K562 (cell line): ENCODE measurements at regions not wholly inside any gene's neighbourhood (a gene's known extent, or its start where the extent isn't known, plus 50 kb on each side); places are given as distances from the start of the nearest gene placed in this dataset.

Source experiments
- ATAC-seq: fragments of 200-7000 bp; cut with Tn5 transposase; 3 replicates; pipeline ENCODE4 v1.9.1; 2020; ENCODE audit warnings: moderate library complexity
- BruUV-seq: library from RNA; stranded (reverse); fragments of 400-500 nt; replicated peaks from 2 replicates; lab custom pipeline; 2021; lab: Mats Ljungman, UMichigan
- CTCF ChIA-PET: fragments of 300-600 bp; formaldehyde crosslinking; extraction: SDS; loops from one replicate; lab custom pipeline; 2021; ENCODE audit warnings: low intra/inter-chr PET ratio; lab: Yijun Ruan, JAX
- POLR2A ChIA-PET: fragments of 300-600, 350-650 bp; sonication (Branson Sonifier 250); formaldehyde crosslinking; extraction: SDS; loops from one replicate; lab custom pipeline; 2021; ENCODE audit warnings: antibody characterized with exemption, inconsistent platforms; lab: Yijun Ruan, JAX
- DNase-seq, 4 experiments: peaks; one replicate each; pipeline versions ENCODE4 v3.0.0 to v3.0.0-alpha.2; 2011 to 2018; ENCODE audit warnings: low spot score in 3 of 4, mixed read lengths in 3 of 4; ENCODE audit errors: extremely low read depth in 1 of 4
- FAIRE-seq: peaks from 2 replicates; lab custom pipeline; 2011; peaks lifted over from hg19 to GRCh38; lab: Jason Lieb, UNC
- H2AFZ ChIP-seq: 2 replicates; pipeline ENCODE4 v1.6.0; 2011; ENCODE audit warnings: low read depth, low read length, control low read depth, inconsistent platforms
- H3K27ac ChIP-seq: fragments of 200-600 bp; 3 replicates; pipeline ENCODE4 v1.8.0; 2011; ENCODE audit warnings: low read depth, mild to moderate bottlenecking, control low read depth, inconsistent platforms, low read length, moderate library complexity, mixed read lengths; ENCODE audit errors: extremely low read depth
- H3K27me3 ChIP-seq, 2 experiments: fragments of 300-600 bp in 1 of 2; 2 replicates in 1 of 2; 3 replicates in 1 of 2; pipeline versions ENCODE4 v1.6.0 to v1.8.0; 2011; ENCODE audit warnings: inconsistent platforms in 2 of 2, low read length in 2 of 2, mild to moderate bottlenecking in 1 of 2, mixed read lengths in 1 of 2, moderate library complexity in 1 of 2; ENCODE audit not compliant: control insufficient read depth in 2 of 2, insufficient read depth in 2 of 2
- H3K36me3 ChIP-seq: fragments of 300-600 bp; 3 replicates; pipeline ENCODE4 v1.8.0; 2011; ENCODE audit warnings: mild to moderate bottlenecking, low read length, inconsistent platforms; ENCODE audit not compliant: control insufficient read depth, insufficient read depth
- H3K4me1 ChIP-seq, 2 experiments: fragments of 200-600 bp in 1 of 2; replicated peaks in 1 of 2; 2 replicates in 1 of 2; 3 replicates in 1 of 2; pipeline versions ENCODE4 v1.5.1 to v1.8.0; 2011; ENCODE audit warnings: inconsistent platforms in 2 of 2, low read length in 2 of 2, mild to moderate bottlenecking in 1 of 2, mixed read lengths in 1 of 2, moderate library complexity in 1 of 2; ENCODE audit not compliant: control insufficient read depth in 2 of 2, insufficient read depth in 2 of 2
- H3K4me2 ChIP-seq: 2 replicates; pipeline ENCODE4 v1.6.1; 2011; ENCODE audit warnings: low read length, control low read depth, inconsistent platforms, mixed read lengths; ENCODE audit not compliant: insufficient read depth
- H3K4me3 ChIP-seq: fragments of 200-600 bp; sonication (generic), shearing (Covaris generic); 2 replicates; pipeline ENCODE4 v1.5.1; 2016; ENCODE audit warnings: control low read depth, inconsistent platforms
- H3K79me2 ChIP-seq: fragments of 200-600 bp; 3 replicates; pipeline ENCODE4 v1.8.0; 2011; ENCODE audit warnings: low read length, inconsistent platforms; ENCODE audit not compliant: control insufficient read depth, insufficient read depth
- H3K9ac ChIP-seq, 2 experiments: 2 replicates each; pipeline versions ENCODE4 v1.6.0 to v1.6.1; 2011; ENCODE audit warnings: low read depth in 2 of 2, low read length in 2 of 2, control low read depth in 1 of 2, inconsistent platforms in 1 of 2, mild to moderate bottlenecking in 1 of 2, mixed read lengths in 1 of 2; ENCODE audit not compliant: insufficient read depth in 1 of 2
- H3K9me1 ChIP-seq: one replicate; pipeline ENCODE4 v1.6.0; 2011; ENCODE audit warnings: inconsistent platforms, mild to moderate bottlenecking, low read length, moderate library complexity; ENCODE audit not compliant: control insufficient read depth, insufficient read depth
- H3K9me3 ChIP-seq: replicated peaks from 2 replicates; pipeline ENCODE4 v1.5.1; 2011; ENCODE audit warnings: low read depth, low read length, inconsistent platforms; ENCODE audit not compliant: control insufficient read depth, insufficient read depth
- H4K20me1 ChIP-seq: replicated peaks from 2 replicates; pipeline ENCODE4 v1.6.1; 2011; ENCODE audit warnings: low read length, inconsistent platforms, mixed read lengths; ENCODE audit not compliant: control insufficient read depth, insufficient read depth
- AFF4 ChIP-seq: sonication (generic); formaldehyde crosslinking; IDR thresholded peaks from 2 replicates; pipeline ENCODE4 v1.8.0; 2023; ENCODE audit warnings: mild to moderate bottlenecking, missing genetic modification reagents
- ASH1L ChIP-seq: fragments of 450-650 bp; IDR thresholded peaks from 2 replicates; pipeline ENCODE4 v1.6.1; 2018; ENCODE audit warnings: borderline replicate concordance, mild to moderate bottlenecking, low read depth; ENCODE audit not compliant: partially characterized antibody
- EWSR1 ChIP-seq: fragments of 450-650 bp; IDR thresholded peaks from 2 replicates; pipeline ENCODE4 v1.6.1; 2018; ENCODE audit warnings: borderline replicate concordance, mild to moderate bottlenecking, low read depth, moderate library complexity; ENCODE audit not compliant: partially characterized antibody
- ILK ChIP-seq: fragments of 450-650 bp; IDR thresholded peaks from 2 replicates; pipeline ENCODE4 v1.6.1; 2016; ENCODE audit warnings: missing genetic modification characterization, low read depth, mild to moderate bottlenecking, missing compliant biosample characterization, moderate library complexity, borderline replicate concordance
- MBD1 ChIP-seq: fragments of 250-450 bp; sonication (Bioruptor Pico); IDR thresholded peaks from 2 replicates; pipeline ENCODE4 v1.8.0; 2022; ENCODE audit warnings: inconsistent platforms
- MTF1 ChIP-seq: fragments of 250-450 bp; sonication (Bioruptor Pico); IDR thresholded peaks from 2 replicates; pipeline ENCODE4 v1.9.0; 2021; ENCODE audit warnings: moderate library complexity, mild to moderate bottlenecking, inconsistent platforms, borderline replicate concordance
- MYBL2 ChIP-seq, 2 experiments: fragments of 450-650 bp in 1 of 2; sonication (generic) in 1 of 2; formaldehyde crosslinking in 1 of 2; IDR thresholded peaks; 2 replicates each; pipeline versions ENCODE4 v1.6.1 to v1.8.1; 2017 to 2022; ENCODE audit warnings: borderline replicate concordance in 1 of 2, inconsistent platforms in 1 of 2, low read depth in 1 of 2, mild to moderate bottlenecking in 1 of 2, missing genetic modification reagents in 1 of 2, moderate library complexity in 1 of 2
- NFE2L1 ChIP-seq: fragments of 450-650 bp; IDR thresholded peaks from 2 replicates; pipeline ENCODE4 v1.6.1; 2016; ENCODE audit warnings: missing genetic modification characterization, low read depth, mild to moderate bottlenecking, missing compliant biosample characterization, moderate library complexity, borderline replicate concordance
- SNAPC5 ChIP-seq: fragments of 250-450 bp; sonication (Bioruptor Pico); IDR thresholded peaks from 2 replicates; pipeline ENCODE4 v1.8.0; 2021; ENCODE audit warnings: moderate library complexity, mild to moderate bottlenecking, inconsistent platforms
- XRCC4 ChIP-seq: IDR thresholded peaks from one replicate; pipeline ENCODE4 v1.6.1; 2011; ENCODE audit not compliant: insufficient read depth, insufficient read length; ENCODE audit errors: extremely low read depth
- ZBTB7A ChIP-seq: IDR thresholded peaks from 2 replicates; pipeline ENCODE4 v1.6.1; 2011; ENCODE audit warnings: low read depth, mild to moderate bottlenecking, low read length, moderate library complexity, borderline replicate concordance; ENCODE audit not compliant: control insufficient read depth
- ZNF445 ChIP-seq: fragments of 250-450 bp; sonication (Bioruptor Pico); IDR thresholded peaks from 2 replicates; pipeline ENCODE4 v1.4.0; 2020; ENCODE audit warnings: low read depth, mild to moderate bottlenecking, moderate library complexity
- WGBS: fragments of 100-300 bp; shearing (Covaris generic); methylation state at CpG from one replicate; pipeline ENCODE4 v1.1.6; 2016; ENCODE audit warnings: low coverage, mixed read lengths; ENCODE audit not compliant: insufficient coverage; ENCODE audit errors: missing lambda C conversion rate; 5-methylcytosine and 5-hydroxymethylcytosine counted together
- in situ Hi-C: fragments of 300-500 bp; cut with MboI; formaldehyde crosslinking; loops from 4 replicates; pipeline ENCODE4 v1.15.0; 2018; ENCODE audit warnings: inconsistent platforms, mixed read lengths
- intact Hi-C: fragments of 100-400 bp; cut with micrococcal nuclease; formaldehyde crosslinking; loops from 2 replicates; pipeline ENCODE4 v1.14.2; 2022

GRCh38 chr7:117937753-117938483 lies 64.7 kb upstream of the CTTNBP2 start (continued):
- TF ChIP-seq MBD1 (no peak), MTF1 (CRISPR knock-in tag) (no peak)

- Histone ChIP-seq H4K20me1 (no peaks in the 10 kb centered on the region), H3K79me2 (no peaks in the 10 kb centered on the region), H3K4me1 (no peaks in the 10 kb centered on the region), H3K9me1 (no peaks in the 10 kb centered on the region), H3K9ac (no peak overlapping the region), H3K4me2 (no peak overlapping the region), H3K27me3 (no peaks in the 10 kb centered on the region), H3K9me3 (no peaks in the 10 kb centered on the region), H2AFZ (no peak overlapping the region), H3K36me3 (no peaks in the 10 kb centered on the region), H3K27ac (no peak overlapping the region), H3K4me3 (no peak overlapping the region)
- DNase-seq (peak in 1 of 4 experiments; percentile 48), FAIRE-seq (no peak), ATAC-seq (peak; percentile 86)
- BruUV-seq: no TSS peak
- in situ Hi-C loops: no loop called here
- CTCF ChIA-PET: no interaction called here
- WGBS: under 1% methylated on average over 4 of the region's 4 CpGs
- intact Hi-C loops: no loop called here
- POLR2A ChIA-PET: interaction anchor here (0.6 kb wide), 1 partner anchor 853 kb away, joined by 3 read pairs; no protein-coding TSS in a partner anchor
- TF ChIP-seq AFF4 (CRISPR knock-in tag) (no peak), ZNF445 (CRISPR knock-in tag) (no peak), EWSR1 (no peak), ZBTB7A (no peak), ASH1L (no peak), XRCC4 (no peak), ILK (tag) (no peak), MYBL2 (IDR thresholded peaks at IDR 0.05; ENCODE audit: low read depth) (no peak), MYBL2 (CRISPR knock-in tag; IDR thresholded peaks at IDR 0.05; ENCODE audit: borderline replicate concordance) (no peak), NFE2L1 (tag) (no peak), SNAPC5 (CRISPR knock-in tag) (no peak)
Measured at GRCh38 chr7:117941138-117941810, 68.0 kb upstream of the CTTNBP2 start.
